Inflammatory macrophage (primary cell): ENCODE measurements at regions not wholly inside any gene's neighbourhood (a gene's known extent, or its start where the extent isn't known, plus 50 kb on each side); places are given as distances from the start of the nearest gene placed in this dataset.
"Not testable (repeated sequence)": the region's sequence is repeated elsewhere in the genome, so short reads cannot be mapped to it uniquely, and the experiment has no call there.

Source experiments
- DNase-seq, 2 donors: peaks; one replicate each; pipeline ENCODE4 v3.0.0-alpha.2; 2020 to 2022

DNA sequence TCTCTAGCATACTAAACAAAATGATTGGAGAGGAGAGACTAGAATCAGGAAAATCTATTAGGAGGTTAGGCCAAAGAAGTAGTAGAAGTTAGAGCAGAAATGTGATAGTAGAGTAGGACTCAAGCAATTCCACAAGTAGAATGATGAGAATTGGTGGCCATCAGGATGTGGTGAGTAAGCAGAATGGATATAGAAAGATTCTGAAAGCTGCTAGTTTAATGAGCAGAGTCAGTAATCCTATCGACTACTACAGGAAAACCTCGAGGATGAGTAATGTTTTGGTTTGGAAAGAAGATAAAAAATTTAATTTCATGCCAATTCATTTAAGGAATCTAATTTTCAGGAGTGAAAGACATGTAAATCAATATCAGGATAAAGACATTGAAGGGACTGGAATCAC lies 648.3 kb upstream of the PHF14 start:
- no peak for DNase-seq

DNA sequence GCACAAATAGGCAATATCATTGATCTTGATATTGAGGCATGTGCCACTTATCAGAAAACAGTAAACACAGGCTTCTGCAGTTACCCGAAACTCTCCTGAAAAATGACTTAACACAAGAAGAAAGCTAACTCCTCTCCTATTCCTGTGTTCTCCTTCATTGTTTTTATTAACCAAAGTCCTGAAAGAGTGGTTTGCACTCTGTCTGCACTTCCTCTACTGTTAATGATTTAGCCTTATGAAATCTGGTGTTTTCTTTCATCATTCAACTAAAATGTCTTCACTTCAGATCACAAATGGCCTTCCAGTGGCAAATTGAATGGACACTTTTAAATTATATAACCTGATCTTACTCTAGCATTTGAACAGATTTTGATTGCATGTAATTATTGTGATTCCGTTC lies 630.6 kb upstream of the PHF14 start:
- DNase-seq, result peak in 1 of 2 donors; percentile 10

DNA sequence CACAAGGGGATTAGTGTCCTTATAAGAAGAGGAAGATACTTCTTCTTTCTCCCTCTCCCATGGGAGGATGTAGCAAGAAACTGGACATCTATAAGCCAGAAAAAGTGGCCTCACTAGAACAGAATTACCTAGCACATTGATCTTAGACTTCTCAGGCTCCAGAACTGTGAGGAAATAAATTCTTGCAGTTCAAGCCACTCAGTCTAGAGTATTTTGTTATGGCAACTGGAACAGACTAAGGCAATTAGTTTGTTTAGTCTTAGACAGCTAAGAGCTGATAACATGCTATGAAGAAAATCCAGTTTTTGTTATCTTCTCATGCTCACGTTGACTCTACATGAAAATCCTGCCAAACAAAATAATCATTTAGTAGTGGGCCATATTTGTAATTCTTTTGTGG lies 627.6 kb upstream of the PHF14 start:
- DNase-seq, result no peak

DNA sequence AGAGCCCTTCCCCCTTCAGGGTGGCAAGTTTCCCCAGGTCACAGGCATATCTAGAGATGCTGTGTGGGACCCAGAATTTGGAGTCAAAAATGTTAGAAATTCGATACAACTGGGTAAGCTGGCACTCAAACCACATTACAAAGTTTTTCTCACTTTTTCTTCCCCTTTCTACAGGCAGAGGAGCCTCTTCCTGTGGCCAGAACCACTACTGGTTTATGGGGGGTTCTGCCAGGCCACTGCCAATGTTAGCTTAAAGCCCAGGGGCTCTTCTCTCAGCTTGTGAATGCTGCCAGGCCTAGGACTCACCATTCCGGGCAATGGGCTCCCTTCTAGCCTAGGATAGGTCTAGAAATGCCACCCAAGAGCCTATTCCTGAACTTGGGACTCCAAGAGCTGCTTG lies 617.9 kb upstream of the PHF14 start:
- DNase-seq, result no peak

DNA sequence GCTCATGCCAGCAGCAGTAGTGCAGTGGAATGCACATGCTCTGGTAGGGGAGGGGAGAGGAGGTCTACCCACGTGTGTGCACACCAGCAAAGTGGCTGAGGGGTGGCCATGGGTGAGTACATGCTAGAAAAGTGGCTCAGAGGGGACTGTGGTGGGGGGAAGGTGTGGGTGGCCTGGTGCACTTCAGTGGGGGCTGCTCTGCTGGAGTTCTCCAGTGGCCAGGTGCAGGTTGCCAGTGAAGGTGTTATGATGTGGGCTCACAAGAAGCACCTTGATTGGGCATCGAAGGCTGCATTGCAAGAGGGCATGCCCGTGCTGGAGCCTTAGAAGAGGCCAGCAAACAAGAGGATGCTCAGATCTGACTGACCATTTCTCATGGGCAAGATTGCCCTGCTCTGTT lies 613.6 kb upstream of the PHF14 start:
- no peak for DNase-seq

DNA sequence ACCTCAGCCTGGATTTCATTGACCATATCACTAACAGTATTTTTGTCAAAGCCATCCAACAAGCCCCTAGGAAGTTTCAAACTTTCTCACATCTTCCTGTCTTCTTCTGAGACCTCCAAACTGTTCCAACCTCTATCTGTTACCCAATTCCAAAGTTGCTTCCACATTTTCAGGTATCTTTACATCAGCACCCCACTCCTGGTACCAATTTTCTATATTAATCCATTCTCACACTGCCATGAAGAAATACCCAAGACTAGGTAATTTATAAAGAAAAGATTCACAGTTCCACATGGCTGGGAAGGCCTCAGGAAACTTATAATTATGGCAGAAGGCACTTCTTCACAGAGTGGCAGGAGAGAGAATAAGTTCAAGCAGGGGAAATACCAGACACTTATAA lies 571.9 kb upstream of the PHF14 start:
- no peak for DNase-seq

DNA sequence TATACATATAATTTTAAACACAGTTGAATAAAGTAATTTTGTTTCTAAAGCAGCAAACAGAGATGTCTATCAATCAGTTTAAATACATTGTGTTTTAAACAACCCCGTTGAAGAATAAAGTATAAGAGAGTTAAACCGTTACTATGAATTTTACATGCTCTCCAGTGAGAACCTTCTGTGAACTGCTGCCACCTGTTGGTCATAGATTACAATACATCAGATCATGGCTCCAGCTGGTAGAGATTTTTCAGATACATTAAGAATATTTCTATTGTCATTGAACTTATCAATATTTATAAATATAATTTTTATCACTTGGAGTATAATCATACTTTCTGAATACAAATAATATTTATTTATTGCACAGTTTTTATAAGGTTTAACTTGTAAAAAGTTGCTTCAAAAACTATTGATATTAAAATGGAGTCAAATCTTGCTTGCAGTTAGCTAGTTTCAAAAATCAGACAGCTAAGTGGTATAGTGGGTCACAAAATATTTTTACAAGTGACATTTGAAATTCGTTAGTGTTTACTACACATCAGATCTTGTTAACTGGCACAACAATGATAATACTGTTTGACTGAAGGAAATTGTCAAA lies 561.2 kb upstream of the PHF14 start:
- peak; percentile 32 to 36 for DNase-seq

DNA sequence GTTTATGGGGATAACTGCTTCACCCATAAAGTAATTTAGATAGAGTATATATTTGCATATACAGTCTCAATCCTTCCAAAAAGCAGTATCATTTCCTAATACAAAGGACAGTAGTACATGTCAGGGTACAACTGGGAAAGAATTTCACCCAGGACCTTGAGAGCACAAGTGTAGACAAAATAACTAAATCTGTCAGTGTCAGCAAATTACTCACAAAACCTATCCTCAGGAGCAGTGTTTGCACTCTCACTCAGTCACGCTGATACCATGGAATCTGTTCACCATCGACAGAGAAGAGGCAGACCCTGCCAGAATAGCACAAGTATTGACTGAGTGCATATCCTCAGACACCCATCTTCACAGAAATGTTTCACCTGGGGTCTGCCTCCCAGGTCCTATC lies 554.7 kb upstream of the PHF14 start:
- DNase-seq, result no peak

DNA sequence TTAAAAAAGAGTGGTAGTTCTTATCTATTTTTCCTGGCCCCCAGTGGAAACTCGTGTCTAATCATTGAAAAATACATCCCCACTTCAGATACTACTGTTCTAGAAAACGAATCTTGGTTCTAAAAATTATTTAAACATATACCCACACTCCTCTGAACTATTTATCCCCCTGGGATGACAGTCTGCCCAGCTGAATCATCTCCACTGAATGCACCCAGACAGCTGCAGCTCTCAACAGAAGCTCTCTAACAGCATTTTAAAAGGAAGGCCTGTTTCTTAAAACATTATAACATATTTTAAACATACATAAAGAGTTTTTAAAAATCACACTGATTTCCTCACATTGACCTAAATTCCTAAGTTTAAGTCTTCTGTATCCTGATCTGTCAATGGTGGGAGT lies 544.6 kb upstream of the PHF14 start:
- no peak for DNase-seq

DNA sequence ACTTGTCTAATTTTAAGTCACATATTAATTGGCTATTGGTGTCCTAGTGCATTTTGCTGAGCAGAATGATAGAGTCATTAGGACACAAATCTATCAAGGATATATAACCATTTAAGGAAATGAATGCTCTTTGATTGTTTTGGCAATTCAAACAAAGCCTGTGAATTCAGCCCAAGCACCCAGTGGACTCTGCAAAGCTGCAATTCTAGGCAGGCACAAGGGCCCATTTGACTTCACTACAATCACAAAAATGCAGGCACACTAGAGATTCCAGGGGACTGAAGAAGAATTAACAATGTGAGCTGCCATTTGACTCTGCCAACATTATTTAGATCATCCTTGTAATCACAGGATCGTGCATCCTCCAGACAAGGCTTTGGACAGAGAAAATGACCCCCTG lies 544.2 kb upstream of the PHF14 start:
- no peak for DNase-seq

DNA sequence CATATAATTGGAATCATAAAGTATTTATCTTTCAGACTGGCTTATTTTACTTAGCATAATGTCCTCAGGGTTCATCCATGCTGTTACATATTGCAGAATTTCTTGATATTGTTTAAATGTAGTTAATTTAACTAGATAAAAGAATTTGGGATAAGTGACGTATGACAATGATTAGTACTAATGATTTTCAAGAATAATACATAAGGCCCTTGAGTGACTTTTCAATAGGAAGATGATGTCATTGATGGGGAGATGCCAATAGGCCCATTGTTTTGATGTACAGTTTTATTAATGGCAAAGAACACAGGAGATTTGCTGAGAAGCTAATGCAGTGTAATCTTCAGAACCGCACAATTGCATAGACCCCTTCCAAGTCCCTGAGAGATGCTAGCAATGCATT lies 537.4 kb upstream of the PHF14 start:
- no peak for DNase-seq

DNA sequence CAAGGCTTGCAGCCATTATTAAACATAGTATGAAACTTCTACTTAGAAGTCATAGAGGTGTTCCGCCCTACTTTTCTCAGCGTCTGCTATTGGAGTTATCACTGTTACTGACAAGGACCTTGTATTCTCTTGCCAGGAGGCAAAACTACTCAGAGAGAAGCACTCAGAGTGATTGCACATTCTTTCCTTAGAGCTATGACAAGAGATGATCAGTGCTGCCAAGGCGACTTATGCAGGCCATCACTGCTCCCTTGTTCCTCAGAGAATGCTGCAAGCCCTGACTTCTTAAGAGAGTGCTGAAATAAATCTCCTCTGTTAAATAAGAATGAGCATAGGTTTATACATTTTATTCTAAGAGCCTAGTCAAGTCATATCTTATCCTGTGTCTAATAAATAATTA lies 534.6 kb upstream of the PHF14 start:
- no peak for DNase-seq

DNA sequence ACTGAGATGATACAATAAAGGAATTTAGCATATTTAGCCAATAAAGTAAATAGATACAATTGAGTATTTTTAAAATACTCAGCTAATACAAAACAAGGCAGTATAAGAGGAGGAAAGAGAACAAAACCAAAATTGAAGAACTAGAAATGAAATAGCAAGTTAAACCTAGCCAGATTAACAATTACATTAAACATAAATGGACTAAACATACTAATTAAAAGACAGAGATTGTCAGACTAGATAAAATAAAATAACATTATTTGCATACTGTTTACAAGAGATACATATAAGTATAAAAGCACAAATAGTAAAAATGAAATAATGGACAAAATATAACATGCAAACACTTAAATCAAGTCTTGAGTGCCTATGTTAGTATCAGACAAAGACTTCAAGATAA lies 517.7 kb upstream of the PHF14 start:
- no peak for DNase-seq

DNA sequence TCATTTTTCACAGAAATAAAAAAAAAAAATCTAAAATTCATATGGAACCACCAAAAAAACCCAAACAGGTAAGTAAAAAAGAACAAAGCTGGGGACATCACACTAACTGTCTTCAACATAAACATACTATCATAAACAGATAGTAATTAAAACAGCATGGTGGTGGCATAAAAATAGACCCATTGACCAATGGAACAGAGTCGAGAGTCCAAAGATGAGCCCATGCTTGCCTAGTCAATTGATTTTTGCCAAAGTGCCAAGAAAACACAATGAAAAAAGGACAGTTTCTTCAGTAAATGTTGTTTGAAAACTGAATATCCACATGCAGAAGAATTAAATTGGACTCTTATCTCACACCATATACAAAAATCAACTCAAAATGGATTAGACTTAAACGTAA lies 513.2 kb upstream of the PHF14 start:
- no peak for DNase-seq

DNA sequence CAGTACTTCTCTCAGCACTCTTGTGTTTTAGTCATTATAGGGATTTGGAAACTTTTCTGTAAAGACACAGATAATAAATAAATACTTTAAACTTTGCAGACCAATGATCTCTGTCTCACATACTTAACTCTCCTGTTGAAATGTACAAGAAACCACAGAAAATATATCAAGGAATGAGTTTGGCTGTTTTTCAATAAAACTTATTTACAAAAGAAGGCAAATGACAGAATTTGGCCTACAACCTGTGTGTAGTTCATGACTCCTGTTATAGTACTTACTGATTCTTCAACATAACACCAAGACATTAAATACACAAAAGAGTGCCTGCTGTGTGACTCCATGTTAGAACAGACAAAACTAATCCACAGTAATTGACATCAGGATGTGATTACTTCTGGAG lies 510.0 kb upstream of the PHF14 start:
- DNase-seq, result no peak

DNA sequence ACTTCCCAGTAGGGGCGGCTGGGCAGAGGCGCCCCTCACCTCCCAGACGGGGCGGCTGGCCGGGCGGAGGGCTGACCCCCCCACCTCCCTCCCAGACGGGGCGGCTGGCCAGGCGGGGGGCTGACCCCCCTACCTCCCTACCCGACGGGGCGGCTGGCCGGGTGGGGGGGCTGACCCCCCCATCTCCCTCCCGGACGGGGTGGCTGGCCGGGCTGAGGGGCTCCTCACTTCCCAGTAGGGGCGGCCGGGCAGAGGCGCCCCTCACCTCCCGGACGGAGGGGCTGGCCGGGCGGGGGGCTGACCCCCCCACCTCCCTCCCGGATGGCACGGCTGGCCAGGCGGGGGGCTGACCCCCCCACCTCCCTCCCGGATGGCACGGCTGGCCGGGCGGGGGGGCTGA lies 508.1 kb upstream of the PHF14 start:
- not testable (repeated sequence) for DNase-seq

DNA sequence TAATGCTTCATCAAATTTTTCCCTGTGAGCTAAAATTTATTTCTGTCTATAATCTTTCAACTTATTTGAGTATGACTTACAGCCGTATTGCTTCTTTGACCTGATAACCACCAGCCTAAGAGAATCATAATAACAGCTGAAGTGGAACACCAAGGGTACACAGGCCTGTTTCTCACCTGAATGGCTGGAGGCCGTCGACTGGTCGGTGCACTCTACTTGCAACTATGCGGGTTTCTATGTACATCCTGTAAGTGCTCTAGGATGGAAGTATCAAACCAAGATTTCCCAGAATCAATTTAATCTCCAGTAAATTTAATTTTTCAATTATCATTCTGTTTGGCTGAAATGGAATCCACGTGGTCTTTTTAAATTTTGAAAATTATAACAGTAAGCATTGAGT lies 504.8 kb upstream of the PHF14 start:
- DNase-seq, result no peak

DNA sequence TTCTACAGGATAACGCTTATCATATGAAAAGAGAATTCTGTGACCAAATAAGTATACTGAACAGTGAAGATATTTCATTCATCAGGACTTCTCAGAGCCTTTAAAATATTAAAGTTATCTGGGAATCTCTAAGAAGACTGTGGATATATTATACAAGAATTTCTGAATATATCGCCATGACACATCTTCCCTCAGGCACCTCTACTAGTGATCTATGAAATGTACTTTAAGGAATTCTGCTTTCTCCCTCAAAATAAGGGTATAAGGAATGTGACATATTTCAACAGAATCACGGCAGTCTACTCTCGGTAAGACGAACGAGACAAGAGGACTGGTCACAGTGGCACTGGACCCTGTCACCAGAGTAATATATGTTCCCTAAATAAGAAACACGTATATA lies 504.2 kb upstream of the PHF14 start:
- DNase-seq, result no peak

DNA sequence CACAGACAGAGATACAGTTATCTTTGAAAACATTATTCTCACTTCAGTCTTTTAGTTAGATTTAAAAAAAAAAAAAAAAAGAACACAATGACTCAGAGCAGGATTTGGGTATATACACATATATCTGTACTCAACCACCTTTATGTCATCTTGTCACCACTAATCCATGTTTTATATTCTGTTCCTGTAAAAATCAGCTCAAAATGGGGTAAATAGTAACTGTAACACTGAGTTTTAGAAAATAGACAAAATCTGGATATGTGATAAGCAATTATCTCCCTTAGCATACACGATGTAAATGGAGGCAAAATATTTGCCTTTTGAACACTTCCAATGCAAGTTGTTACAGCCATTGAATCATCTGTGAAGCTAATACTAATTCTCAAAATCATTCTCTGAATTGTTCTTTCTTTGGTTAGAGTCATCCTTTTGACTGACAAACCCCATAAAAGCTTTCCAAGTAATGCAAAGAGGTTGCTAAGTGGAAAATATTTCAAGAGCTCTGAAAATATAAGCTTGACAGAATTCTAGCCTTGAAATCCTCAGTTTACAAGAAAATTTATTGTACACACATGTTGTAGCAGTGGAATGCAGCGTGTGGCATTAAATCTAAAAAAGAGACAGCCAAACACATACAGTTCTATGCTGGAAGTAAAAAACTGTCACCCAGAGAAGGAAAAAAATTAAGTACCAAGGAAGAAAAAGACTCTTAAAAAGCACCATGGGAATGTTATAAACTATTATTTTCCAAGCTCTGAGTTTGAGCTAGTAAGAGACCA lies 502.2 kb upstream of the PHF14 start:
- DNase-seq, result no peak

DNA sequence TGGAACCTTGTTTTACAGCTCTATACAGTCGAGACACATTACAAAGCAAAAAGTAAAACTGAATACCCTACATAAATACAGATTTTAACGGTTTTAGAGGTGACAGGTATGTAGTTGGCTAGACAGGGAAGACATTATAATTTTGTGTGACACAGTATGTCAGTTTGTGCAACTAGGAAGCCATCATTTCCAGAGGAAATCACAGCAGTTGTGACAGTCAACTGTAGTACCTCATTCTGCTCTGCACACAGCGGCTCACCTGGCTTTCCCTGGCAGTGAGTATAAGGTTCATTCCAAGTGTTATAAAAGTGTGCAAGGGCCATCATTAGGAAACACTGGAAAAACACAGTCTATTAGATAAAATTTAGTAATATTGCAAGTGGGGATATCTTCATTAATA lies 501.6 kb upstream of the PHF14 start:
- no peak for DNase-seq

DNA sequence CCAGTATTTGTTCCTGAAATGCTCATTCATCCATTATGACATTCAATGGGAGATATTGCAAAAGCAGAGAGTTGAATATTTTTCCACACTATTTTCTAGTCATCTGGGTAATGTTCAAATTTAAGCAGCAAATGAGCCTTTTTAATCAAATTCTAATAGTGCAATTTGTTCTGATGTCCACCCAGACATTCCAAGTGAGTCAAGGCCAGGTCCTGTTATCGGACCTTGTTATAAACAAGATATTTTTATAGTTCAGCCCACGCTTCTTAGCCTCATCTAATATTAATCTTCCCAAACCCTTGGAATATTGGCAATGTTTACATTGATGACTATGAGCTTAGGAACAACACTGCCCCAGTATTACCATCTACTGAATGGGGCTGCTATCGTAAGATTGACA lies 500.1 kb upstream of the PHF14 start:
- no peak for DNase-seq

DNA sequence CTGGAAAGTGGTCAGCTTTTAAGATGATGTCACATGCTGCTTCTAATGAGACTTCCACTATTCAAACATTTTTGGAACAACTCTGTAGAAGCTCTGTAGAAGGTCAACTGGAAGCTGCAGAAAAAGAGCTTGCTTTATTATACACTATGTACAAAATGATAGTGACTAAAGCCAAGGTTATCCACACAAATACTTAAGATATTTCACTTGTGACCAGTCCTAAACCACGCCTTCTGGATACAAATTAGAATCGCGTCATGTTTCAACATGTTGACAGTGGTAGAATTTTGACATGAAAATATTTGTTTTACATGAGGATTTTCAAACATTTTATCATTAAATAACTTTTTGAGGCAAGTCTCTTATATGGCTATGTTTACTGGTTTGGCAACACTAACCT lies 499.6 kb upstream of the PHF14 start:
- no peak for DNase-seq

DNA sequence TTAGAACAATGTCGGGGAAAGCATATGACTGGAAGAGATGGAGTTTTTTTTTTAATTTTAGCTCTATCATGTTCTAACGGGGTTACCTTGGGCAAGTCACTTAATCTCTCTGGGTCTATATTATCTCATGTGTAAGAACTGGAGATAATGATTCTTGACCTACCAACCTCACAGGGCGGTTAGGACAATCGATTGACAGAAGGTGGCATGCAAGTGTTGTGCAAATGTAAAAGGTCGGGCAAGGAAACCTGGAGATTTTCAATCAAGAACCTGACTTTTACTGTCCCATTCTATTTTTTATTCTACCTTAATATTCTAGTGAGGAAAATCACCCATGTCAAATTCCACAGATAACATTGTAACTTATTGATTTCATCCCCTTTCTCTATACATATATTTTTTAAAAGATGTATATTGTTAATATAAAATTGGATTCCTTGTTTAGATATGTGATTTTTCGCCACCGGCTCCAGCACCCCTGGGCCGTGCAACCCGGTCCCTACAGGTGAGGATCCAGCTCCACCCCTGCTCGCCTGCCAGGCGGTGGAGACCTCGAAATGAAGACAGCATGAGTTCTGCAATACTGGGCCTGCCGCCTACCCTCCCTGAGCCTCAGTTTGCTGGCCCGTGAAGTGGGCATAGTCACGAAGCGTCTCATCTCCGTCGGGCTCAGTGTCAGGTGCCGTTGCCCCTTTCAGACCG lies 497.6 kb upstream of the PHF14 start:
- DNase-seq, result no peak

DNA sequence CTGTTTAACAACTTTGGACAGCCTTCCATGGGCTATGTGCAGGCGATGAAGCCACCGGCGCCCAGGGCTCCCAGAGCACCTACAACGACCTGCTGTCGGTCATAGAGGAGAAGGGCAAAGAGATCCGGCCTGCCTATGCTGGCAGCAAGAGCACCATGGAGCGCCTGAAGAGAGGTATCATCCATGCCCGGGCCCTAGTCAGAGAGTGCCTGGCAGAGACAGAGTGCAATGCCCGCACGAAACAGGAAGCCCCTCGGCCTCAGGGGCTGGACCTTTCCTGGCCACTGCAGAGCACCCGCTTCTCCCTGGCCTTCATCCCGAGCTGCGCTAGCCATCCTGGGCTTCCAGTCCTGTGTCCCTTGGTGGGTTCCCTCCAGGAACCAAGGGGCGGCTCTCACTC lies 497.0 kb upstream of the PHF14 start:
- DNase-seq, result no peak
